Loucy (cell line): ENCODE measurements at regions not wholly inside any gene's neighbourhood (a gene's known extent, or its start where the extent isn't known, plus 50 kb on each side); places are given as distances from the start of the nearest gene placed in this dataset.

Experiments used
- H2AFZ ChIP-seq: fragments of 200-600 bp; sonication (generic); 2 replicates; pipeline ENCODE4 v1.6.0; 2016; ENCODE audit warnings: antibody characterized with exemption, mild to moderate bottlenecking, low read length, moderate library complexity
- H3F3A ChIP-seq: fragments of 200-600 bp; 2 replicates; pipeline ENCODE4 v1.6.0; 2016; ENCODE audit warnings: antibody characterized with exemption, low read depth, mild to moderate bottlenecking
- H3K27me3 ChIP-seq: fragments of 200-600 bp; sonication (generic); 2 replicates; pipeline ENCODE4 v1.6.1; 2014; ENCODE audit warnings: low read length, mild to moderate bottlenecking; ENCODE audit not compliant: insufficient read depth, poor library complexity, severe bottlenecking
- H3K36me3 ChIP-seq: fragments of 200-600 bp; sonication (generic); 2 replicates; pipeline ENCODE4 v1.6.1; 2016; ENCODE audit warnings: low read length; ENCODE audit not compliant: insufficient read depth
- H3K4me1 ChIP-seq: fragments of 200-600 bp; sonication (generic); 2 replicates; pipeline ENCODE4 v1.5.1; 2014; ENCODE audit warnings: low read length, mild to moderate bottlenecking; ENCODE audit not compliant: insufficient read depth, poor library complexity, severe bottlenecking
- H3K4me2 ChIP-seq: fragments of 200-600 bp; sonication (generic); 2 replicates; pipeline ENCODE4 v1.6.0; 2014; ENCODE audit warnings: antibody characterized with exemption, low read length, low read depth, mild to moderate bottlenecking; ENCODE audit not compliant: poor library complexity, severe bottlenecking
- H3K4me3 ChIP-seq: fragments of 200-600 bp; sonication (generic); 2 replicates; pipeline ENCODE4 v1.5.1; 2014; ENCODE audit warnings: low read length, mild to moderate bottlenecking, mixed read lengths; ENCODE audit not compliant: poor library complexity, severe bottlenecking
- H3K79me2 ChIP-seq: fragments of 200-600 bp; sonication (generic); 2 replicates; pipeline ENCODE4 v1.6.1; 2014; ENCODE audit warnings: low read length; ENCODE audit not compliant: insufficient read depth
- H3K9ac ChIP-seq: fragments of 200-600 bp; sonication (generic); 2 replicates; pipeline ENCODE4 v1.6.0; 2014; ENCODE audit warnings: mild to moderate bottlenecking, low read depth, low read length, moderate library complexity; ENCODE audit not compliant: poor library complexity, severe bottlenecking
- H3K9me2 ChIP-seq: fragments of 200-600 bp; sonication (generic); replicated peaks from 2 replicates; pipeline ENCODE4 v1.6.1; 2016; ENCODE audit warnings: low read depth, low read length, mixed read lengths
- H3K9me3 ChIP-seq: fragments of 200-600 bp; sonication (generic); 2 replicates; pipeline ENCODE4 v1.6.1; 2014; ENCODE audit warnings: mild to moderate bottlenecking, antibody characterized with exemption, low read length, low read depth; ENCODE audit not compliant: insufficient read depth
- H4K20me1 ChIP-seq: fragments of 200-600 bp; sonication (generic); 2 replicates; pipeline ENCODE4 v1.6.0; 2014; ENCODE audit warnings: antibody characterized with exemption, low read length, mild to moderate bottlenecking; ENCODE audit not compliant: insufficient read depth, poor library complexity, severe bottlenecking
- EZH2phosphoT487 ChIP-seq: fragments of 200-600 bp; IDR thresholded peaks from 2 replicates; pipeline ENCODE4 v1.6.1; 2018; ENCODE audit warnings: antibody characterized with exemption, mild to moderate bottlenecking, moderate library complexity, borderline replicate concordance
- TF ChIP-seq, protein P1 (sequence below): fragments of 200-600 bp; sonication (generic); conservative IDR thresholded peaks from 2 replicates; pipeline ENCODE4 v1.5.1; 2014; ENCODE audit warnings: mild to moderate bottlenecking, antibody characterized with exemption, low read length

DNA sequence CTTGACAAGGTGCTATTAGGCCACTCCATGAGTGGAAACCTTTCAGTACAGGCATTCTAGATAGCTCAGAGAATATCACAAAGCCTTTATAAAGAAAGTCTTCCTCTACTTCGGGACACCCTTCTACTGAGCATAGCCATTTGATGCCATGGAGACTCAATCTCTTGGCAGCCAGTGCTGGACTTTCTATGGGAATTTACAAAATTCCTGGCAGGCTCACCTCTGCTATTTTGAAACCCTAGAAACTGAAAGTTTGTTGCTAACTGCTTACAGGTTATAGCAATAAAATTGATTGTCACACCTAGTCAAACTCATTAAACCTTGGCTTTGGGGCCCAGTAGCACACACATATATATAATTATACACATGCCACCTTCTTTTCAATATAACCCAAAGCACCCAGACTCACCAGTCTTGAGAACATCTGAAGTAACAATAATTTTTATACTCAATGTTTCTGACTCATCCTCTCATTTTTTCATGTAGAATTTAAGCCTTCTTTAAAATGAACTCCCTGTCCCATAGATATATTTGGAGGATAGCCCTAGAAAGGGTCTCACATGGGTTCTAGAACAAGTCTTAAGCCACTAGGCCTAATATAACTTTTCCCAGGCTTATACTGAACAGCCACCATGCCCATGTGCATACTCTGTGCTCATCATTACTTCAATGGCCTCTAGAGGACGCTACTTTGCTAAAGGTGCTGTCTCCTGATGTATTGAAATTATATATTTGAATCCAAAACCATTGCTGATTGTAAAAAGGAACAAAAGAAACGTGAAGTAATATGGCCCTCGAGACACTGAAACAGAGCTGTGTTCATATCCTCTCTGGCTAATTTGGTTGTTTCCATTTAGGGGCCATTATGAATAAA is 368.1 kb upstream of the MARCKS start:
- Histone ChIP-seq H3K4me2 (no peak overlapping the region), H3K79me2 (no peaks in the 10 kb centered on the region), H3K4me1 (no peaks in the 10 kb centered on the region), H3K27me3 (no peaks in the 10 kb centered on the region), H3K9me3 (no peaks in the 10 kb centered on the region), H3K4me3 (no peak overlapping the region), H3F3A (no peaks in the 10 kb centered on the region), H3K9ac (no peak overlapping the region), H2AFZ (no peak overlapping the region), H4K20me1 (no peaks in the 10 kb centered on the region), H3K9me2 (no peaks in the 10 kb centered on the region), H3K36me3 (no peaks in the 10 kb centered on the region)
- TF ChIP-seq, protein P1, sequence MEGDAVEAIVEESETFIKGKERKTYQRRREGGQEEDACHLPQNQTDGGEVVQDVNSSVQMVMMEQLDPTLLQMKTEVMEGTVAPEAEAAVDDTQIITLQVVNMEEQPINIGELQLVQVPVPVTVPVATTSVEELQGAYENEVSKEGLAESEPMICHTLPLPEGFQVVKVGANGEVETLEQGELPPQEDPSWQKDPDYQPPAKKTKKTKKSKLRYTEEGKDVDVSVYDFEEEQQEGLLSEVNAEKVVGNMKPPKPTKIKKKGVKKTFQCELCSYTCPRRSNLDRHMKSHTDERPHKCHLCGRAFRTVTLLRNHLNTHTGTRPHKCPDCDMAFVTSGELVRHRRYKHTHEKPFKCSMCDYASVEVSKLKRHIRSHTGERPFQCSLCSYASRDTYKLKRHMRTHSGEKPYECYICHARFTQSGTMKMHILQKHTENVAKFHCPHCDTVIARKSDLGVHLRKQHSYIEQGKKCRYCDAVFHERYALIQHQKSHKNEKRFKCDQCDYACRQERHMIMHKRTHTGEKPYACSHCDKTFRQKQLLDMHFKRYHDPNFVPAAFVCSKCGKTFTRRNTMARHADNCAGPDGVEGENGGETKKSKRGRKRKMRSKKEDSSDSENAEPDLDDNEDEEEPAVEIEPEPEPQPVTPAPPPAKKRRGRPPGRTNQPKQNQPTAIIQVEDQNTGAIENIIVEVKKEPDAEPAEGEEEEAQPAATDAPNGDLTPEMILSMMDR = peak; percentile 36
- no peak for TF ChIP-seq EZH2phosphoT487

DNA sequence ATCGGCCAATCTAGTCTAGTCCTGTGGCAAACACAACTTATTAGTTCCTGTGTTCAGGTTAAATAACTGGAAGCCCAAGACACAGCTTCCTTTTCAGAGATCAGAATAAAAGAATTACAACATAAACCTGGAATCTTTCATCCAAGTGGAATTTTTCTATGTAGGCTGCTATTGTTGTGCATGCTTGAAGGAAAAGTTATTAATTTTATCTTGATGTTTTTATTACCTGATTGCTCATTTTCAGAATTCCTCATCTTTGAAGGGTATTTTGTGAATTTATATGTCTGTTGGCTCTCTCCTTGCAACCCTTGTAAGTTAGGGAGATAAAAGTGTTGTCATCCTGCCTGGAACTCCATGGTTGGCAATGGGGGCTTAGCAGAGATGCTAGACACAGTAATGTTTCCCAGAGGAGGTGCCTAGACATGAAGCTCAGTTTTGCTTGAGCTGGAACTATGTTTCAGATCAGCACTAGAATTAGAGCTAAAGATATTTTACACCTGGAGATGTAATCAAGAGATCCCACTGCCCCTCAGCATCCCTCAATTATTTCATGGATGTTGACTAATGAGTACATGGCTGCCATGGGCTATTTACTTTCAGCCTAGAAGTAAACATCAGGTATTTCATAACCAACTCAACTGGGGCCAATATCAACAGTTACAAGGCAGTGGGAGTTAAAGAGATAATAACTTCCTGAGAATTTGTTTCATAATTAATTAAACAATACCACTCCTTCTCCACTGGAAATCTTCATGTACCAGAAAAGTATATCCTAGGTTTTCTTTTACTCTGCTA is 367.0 kb upstream of the MARCKS start:
- H3F3A ChIP-seq = no peaks in the 10 kb centered on the region
- no peaks in the 10 kb centered on the region for H3K27me3 ChIP-seq
- no peaks in the 10 kb centered on the region for H3K79me2 ChIP-seq
- no peak overlapping the region for H3K4me3 ChIP-seq
- no peaks in the 10 kb centered on the region for H4K20me1 ChIP-seq
- H3K4me1 ChIP-seq = no peaks in the 10 kb centered on the region
- no peak overlapping the region for H3K4me2 ChIP-seq
- H3K36me3 ChIP-seq = no peaks in the 10 kb centered on the region
- H3K9me3 ChIP-seq = no peaks in the 10 kb centered on the region
- H2AFZ ChIP-seq = no peak overlapping the region
- H3K9me2 ChIP-seq = no peaks in the 10 kb centered on the region
- H3K9ac ChIP-seq = no peak overlapping the region
- no peak for TF ChIP-seq EZH2phosphoT487
- TF ChIP-seq, protein P1 = no peak

DNA sequence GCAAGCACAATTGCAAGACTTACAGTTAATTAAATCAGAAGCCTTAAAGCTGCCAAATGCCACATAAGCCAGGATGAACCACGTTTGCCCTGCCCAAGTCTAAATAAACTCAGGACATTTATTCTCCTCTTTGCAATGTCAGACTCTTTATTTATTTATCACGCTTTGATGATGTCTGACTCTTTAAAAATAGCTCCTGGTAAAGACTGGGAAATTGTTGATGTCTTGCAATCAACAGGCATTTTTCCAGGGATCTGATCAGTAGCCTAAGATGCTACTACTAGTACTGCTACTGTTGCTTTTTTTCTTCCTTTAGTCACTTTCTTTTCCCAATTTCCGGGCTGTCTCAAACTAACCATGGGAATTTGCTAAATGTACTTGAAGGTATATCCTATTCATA is 365.8 kb upstream of the MARCKS start:
- H3K4me2 ChIP-seq = no peak overlapping the region
- no peak overlapping the region for H2AFZ ChIP-seq
- H3K9me3 ChIP-seq = no peaks in the 10 kb centered on the region
- H3K4me3 ChIP-seq = no peak overlapping the region
- no peak overlapping the region for H3K9ac ChIP-seq
- no peaks in the 10 kb centered on the region for H3K27me3 ChIP-seq
- no peaks in the 10 kb centered on the region for H3K79me2 ChIP-seq
- no peaks in the 10 kb centered on the region for H3K36me3 ChIP-seq
- TF ChIP-seq EZH2phosphoT487 = no peak
- TF ChIP-seq, protein P1 = no peak
- no peaks in the 10 kb centered on the region for H3K4me1 ChIP-seq
- H3F3A ChIP-seq = no peaks in the 10 kb centered on the region
- no peaks in the 10 kb centered on the region for H4K20me1 ChIP-seq
- H3K9me2 ChIP-seq = no peaks in the 10 kb centered on the region
